ENCODE measurements at regions not wholly inside any gene's neighbourhood (a gene's known extent, or its start where the extent isn't known, plus 50 kb on each side); places are given as distances from the start of the nearest gene placed in this dataset.

DNA sequence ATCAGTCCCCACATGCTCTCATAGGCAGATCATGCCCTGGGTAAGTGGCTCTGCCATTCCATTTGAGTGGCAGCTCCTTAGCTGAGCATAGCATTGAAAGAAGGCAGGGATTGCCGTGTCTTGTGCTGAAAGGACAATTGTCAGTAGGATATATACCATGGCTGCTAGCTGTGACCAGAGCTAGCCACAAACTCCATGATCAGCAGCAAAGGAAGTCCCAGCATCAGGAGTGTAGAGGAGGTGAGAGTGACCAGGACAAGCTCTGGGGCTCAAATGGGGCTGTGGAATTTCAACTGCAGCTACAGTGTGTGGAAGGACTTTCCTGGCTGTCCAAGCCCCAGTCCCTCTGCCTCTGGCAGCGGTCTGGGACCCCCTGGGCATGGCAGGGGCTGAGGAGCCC, 54.4 kb upstream of the LGALSL start:
- TF ChIP-seq, protein P1, sequence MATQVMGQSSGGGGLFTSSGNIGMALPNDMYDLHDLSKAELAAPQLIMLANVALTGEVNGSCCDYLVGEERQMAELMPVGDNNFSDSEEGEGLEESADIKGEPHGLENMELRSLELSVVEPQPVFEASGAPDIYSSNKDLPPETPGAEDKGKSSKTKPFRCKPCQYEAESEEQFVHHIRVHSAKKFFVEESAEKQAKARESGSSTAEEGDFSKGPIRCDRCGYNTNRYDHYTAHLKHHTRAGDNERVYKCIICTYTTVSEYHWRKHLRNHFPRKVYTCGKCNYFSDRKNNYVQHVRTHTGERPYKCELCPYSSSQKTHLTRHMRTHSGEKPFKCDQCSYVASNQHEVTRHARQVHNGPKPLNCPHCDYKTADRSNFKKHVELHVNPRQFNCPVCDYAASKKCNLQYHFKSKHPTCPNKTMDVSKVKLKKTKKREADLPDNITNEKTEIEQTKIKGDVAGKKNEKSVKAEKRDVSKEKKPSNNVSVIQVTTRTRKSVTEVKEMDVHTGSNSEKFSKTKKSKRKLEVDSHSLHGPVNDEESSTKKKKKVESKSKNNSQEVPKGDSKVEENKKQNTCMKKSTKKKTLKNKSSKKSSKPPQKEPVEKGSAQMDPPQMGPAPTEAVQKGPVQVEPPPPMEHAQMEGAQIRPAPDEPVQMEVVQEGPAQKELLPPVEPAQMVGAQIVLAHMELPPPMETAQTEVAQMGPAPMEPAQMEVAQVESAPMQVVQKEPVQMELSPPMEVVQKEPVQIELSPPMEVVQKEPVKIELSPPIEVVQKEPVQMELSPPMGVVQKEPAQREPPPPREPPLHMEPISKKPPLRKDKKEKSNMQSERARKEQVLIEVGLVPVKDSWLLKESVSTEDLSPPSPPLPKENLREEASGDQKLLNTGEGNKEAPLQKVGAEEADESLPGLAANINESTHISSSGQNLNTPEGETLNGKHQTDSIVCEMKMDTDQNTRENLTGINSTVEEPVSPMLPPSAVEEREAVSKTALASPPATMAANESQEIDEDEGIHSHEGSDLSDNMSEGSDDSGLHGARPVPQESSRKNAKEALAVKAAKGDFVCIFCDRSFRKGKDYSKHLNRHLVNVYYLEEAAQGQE (IDR thresholded peaks at IDR 0.05; ENCODE audit: insufficient read depth in 1 of 2, low read depth in 2 of 2, low read length in 2 of 2) = no peak
- no peak for TF ChIP-seq POLR2AphosphoS5 (IDR thresholded peaks at IDR 0.05; ENCODE audit: low read depth, low read length)
- TF ChIP-seq SIN3A (IDR thresholded peaks at IDR 0.05; ENCODE audit: borderline replicate concordance, insufficient read depth, low read length) = no peak
- TF ChIP-seq FOXP2 (optimal IDR thresholded peaks at IDR 0.05; ENCODE audit: borderline replicate concordance, extremely low read depth, extremely low read length, insufficient read depth) = no peak
- TF ChIP-seq TAF1 (IDR thresholded peaks at IDR 0.05; ENCODE audit: borderline replicate concordance, insufficient read depth, low read length) = no peak

All from PFSK-1 (cell line).